ENCODE measurements at regions not wholly inside any gene's neighbourhood (a gene's known extent, or its start where the extent isn't known, plus 50 kb on each side); places are given as distances from the start of the nearest gene placed in this dataset.

DNA sequence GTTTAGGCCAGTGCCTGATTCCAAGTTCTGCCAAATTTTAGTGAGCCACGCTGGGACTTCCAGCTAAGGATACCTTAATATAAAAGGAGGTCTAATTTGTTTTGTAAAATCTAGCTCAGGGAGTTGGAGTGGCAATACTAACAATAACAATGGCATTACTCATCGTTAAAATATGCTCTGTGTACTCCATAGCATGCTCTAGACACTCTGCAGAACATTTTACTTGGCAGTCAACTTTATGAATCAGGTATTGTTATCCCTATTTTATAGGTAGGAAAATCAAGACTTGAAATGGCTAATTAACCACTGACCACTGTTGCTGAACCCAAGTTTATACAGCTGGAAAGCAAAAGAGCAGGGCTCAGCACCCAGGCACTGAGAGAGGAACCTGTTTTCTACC is 485.0 kb upstream of the KIRREL3 start:
- no peak for DNase-seq (ENCODE audit: low spot score)

DNA sequence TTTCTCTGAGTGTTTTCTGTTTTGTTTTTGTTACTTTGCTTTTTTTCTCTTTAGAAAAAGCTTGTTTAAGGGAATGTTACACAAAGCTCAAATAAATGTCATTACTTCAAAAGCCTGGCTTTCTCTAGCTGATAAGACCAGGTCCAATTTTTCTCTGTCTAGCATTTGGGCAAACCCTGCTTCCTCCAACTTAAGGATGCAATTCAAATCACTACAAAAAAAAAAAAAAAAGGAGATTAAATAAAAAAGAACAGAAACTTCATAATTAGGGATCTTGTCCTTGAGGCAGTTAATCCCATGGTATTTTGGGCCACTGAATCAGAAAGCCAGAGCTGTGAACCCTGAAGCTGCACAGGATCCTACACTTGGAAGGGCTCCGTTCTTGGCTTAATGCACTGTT is 480.8 kb upstream of the KIRREL3 start:
- no peak for DNase-seq (ENCODE audit: low spot score)

DNA sequence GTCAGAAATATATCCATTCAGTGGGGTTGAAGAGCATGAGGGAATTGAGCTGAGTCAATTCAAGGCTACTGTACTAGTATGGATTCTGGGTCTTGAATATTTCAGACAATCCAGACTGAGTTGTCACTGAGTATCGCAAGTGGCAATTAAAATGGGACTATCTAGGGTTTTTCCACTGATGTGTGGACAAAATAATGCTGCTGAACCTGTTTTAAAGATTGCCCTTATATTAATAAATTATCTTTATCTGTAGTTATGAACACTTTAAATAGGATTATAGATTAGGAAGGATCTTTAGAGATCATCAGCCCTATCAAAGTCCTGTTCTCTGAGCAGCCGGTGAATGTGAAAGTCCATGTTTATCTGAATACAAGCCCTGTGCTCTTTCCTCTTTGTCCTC is 478.3 kb upstream of the KIRREL3 start:
- no peak for DNase-seq (ENCODE audit: low spot score)

DNA sequence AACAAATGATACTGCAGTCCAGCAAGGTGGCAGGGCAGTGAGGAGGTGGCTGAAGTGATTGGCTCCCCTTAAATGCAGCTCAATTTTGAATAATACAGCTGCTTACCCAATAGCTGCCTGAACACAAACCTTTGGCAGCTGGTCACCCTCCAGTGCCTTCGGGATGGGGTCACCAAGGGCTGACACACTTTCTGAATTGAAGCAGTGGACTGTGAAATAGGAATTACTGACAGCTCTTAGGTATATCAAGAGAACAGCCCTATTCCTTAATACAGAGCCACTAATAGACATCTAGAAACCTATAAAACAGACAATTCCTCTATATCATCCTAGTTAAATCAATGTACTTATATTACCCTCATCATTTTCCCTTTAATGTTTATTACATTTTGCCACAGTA is 474.2 kb upstream of the KIRREL3 start:
- no peak for DNase-seq (ENCODE audit: low spot score)

DNA sequence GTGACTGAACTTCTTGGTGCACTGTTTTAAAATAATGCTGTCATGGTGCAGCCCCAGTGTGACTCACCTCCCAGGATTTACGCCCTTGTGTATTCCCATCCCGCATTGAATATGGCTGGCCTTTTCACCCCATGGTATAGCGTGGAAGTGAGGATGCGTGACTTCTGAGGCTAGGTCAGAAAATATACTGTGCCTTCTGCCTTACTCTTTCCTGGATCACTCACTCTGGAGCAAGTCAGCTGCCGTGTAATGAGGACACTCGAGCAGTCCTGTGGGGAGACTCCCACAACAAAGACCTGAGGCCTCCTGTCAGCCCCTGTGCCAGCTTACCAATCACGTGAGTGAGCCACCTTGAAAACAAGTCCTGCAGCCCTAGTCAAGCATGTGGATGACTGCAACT is 471.9 kb upstream of the KIRREL3 start:
- DNase-seq (ENCODE audit: low spot score) = no peak

DNA sequence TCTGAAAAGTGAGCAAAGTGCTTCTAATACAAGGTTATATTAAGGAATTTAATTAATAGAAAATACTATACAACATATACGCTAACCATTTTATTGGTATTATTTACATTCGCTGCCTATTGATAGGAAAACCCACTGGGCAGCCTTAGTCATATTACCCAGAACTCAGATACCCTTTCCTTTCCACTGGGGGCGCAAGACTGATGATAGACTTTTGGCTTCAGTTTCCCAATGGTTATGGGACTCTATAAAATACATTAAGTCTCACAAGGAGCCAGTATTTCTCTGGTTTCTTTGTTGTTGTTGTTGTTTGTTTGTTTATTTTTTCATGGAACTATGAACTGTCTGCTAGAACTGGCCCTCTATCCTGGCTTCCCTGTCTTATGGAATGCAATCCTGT is 471.1 kb upstream of the KIRREL3 start:
- no peak for DNase-seq (ENCODE audit: low spot score)

DNA sequence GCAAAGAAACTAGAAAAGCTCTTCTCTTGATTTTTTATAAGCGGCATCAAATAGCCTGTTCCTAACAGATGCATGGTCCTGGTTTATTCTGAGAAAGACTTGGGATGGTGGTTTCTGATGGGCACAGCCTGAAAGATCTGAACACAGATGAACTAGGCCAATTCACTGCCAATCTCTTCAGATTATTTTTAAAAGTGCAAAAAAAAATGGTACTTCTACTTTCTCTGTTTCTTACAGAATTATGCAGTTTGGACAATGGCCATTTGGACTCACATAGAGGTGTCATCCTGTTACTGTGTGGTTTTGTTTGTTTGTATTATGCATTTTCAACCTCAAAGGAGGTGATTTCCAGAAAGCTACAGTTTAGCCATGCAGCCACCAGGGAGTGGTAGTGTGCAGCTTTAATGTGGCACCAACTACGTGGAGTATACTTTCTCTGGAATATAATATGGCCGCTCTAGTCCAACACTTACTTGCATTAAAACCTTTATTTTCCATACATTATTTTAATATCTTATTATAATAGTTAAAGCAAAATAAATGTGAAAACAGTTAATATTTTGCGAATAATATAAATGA is 469.8 kb upstream of the KIRREL3 start:
- DNase-seq (ENCODE audit: low spot score) = peak; percentile 24

DNA sequence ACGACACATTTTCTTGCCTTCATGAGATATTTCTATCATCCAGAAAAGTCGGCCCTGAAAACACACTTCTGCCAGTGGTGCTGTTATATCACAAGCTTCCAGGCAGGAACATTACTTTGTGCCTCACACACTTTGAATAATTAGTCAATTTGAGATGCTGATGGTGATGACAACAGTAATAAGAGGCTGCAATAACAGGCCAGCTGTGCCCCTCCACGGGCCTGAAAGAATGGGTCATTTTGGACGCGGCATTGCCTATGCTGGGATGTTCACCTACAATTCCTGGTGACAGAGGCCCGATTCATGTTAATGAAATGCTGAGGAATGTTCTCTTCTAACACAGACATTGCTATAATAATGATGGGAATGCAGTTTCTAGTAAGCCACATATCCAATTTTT is 463.8 kb upstream of the KIRREL3 start:
- no peak for DNase-seq (ENCODE audit: low spot score)

DNA sequence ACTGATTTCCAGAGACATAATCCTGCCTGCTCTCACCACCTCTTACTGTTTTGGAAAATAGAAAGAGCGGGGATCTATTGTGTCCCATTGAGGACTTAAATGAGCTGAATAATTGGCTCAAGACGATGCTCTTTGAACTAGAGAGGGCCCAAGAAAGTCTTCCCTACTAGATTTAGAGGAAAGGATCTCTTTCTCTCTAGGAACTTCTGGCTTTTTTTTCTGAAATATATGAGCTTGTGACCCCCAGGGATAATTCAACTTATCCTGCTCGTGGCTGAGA is 461.4 kb upstream of the KIRREL3 start:
- DNase-seq (ENCODE audit: low spot score) = no peak

DNA sequence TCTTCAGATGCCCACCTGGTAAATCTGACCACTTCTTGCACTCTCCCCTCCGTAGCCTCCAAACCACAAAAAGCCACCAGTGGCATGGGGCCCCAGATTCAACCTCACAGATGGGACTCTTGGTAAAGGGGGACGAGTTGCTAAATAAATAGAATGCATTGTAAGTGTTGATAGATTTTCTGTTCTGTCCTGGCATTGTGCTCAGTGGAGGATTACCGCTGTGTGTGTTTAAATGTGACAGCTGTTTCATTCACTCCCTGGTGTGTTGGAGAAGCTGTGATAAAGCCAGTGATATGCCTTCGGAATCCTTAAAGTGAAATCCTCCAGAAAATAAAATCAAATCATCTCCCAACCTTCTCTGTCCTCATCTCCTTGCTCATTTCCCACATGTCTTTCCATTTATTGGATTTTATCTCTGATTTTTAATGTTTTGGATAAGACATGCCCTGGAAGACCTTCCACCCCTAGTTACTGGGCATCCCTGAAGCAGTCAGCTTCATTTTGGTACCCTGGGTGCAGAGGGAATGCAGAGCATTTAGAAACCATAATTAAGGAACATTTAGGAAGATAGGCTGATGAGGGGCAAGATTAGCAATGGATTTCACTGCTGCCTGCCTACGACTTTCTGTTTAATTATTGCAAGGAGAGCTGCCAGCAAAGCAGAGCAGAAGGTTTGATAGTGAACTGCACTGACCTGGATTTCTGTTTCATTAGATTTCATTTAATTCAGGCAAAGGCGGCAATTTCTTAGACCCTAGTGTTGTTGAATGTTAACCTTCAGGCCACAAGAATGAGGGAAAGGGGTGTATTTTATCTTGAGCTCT is 460.9 kb upstream of the KIRREL3 start:
- no peak for DNase-seq (ENCODE audit: low spot score)

DNA sequence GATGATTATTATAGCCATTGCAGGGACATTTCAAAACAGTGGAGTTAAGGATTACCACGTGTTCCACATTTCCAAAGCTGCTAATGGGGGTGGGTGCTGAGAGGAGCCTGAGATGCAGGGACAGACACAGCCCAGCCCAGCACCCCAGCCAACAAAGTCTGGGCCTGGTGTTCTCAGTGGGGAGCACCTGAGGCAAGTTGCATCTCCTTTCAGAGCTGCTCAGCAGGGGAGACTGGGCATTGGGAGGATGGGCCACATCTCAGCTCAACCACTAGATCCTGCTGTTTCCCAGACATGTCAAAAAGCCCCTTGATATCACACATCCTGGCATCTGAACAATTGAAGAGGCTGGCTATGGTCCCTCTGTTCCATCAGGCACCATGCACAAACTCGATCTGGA is 458.0 kb upstream of the KIRREL3 start:
- no peak for DNase-seq (ENCODE audit: low spot score)

DNA sequence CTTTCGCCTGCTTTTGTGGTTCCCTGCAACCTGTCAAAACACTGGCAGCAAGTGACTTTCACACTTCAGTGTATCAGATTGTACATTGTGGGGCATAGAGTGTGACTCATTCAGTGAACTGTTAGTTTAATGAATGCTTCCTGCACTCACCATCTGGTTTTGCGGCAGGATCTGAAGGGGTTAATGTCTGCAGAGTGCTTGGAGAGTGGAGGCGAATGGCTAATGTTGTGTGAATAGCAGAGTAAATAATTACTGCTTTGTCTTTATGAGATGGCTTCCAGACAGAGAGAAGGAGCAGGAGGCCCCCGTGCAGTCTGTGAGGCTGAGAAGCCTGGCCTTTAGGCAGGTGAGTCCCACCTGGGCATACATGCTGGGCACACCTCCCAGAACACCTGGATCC is 454.3 kb upstream of the KIRREL3 start:
- peak; percentile 14 for DNase-seq (ENCODE audit: low spot score)

DNA sequence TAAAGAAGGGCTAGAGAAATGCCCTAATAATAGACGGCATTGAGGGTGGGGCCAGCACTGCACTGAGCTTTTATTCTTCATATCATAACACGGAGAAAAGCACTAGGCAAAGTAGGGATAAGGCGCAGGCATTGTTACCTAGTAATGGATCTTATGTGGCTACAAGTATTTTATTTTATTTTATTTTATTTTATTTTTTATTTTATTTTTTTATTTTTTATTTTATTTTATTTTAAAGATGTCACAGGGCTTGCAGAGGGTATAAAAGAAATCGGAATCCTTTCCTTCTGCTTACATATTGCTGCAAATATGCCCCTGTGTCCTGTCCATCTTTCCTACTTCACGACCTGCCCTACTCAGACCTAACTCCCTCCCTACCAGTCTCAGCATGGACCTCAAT is 452.0 kb upstream of the KIRREL3 start:
- no peak for DNase-seq (ENCODE audit: low spot score)

DNA sequence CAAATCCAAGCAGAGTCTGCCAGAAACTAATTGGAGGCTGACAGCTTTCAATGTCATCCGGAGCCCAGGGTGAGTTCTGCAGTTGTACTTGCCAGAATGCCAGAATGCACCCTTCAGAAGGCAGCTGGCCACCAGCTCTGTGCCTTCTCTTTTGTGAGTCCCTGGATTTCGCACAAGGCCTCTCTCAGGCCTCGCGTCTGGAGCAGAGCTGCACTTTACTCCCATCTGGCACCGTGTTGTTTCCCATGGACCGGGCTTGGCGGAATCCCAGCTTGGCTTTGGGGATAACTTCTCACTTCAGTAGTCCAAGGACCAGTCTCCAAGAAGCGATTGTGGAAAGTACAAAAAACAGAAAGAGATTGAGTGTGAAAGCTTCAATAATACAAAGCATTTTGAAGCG is 451.3 kb upstream of the KIRREL3 start:
- no peak for DNase-seq (ENCODE audit: low spot score)

DNA sequence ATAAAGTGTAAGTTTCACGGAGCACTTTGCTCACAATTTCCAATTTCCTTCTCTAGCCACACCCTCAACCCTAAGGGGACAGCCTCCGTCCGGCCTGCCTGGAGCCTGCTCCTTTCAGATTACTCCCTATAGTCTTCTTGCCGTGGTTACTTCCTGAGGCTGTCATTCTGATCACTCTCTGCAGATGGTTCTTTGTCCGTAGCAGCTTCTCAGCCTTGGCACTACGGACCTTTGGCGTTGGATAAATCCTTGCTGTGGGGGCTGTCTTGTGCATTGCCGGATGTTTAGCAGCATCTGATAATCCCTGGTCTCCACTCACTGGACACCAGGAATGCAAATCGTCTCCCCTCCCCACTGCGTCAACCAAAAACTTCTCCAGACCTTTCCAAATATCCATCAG is 447.5 kb upstream of the KIRREL3 start:
- DNase-seq (ENCODE audit: low spot score) = no peak

DNA sequence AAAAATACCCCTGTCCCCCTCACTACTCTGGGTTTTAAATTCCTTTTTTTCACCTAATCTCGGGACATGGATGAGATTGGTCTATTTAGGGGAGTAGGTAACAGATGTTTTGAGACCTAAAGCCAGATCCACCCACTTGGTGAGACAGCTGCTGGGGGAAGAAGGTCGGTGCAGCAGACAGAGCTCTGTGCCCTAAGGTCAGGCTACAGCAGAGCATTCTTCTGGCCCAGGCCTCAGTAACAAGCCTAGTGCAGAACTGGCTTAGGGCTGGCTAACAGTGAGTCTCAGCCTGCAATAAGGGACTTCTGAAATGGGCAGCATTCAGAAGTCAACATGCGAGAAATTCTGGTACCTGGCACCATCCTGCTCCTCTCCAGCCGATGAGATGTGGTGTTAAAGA is 444.9 kb upstream of the KIRREL3 start:
- DNase-seq (ENCODE audit: low spot score) = no peak

DNA sequence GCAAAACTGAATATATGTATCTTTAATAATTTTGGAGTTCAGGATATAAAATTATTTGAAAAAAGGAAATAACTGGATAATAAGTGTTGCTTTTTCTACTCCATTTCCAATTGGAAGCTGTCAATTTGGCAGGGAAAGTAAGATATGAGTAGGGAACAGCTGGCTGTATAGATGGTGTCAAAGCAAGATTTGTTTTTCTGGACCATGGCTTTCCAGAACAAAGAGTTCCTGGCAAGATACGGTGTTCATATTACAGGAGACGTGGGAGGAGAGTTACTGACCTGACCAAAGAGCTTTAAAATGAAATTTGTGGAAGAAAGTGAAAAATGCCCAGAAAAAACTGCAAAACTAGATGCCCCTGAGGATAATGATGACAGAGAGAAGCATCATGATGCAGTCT is 442.7 kb upstream of the KIRREL3 start:
- no peak for DNase-seq (ENCODE audit: low spot score)

DNA sequence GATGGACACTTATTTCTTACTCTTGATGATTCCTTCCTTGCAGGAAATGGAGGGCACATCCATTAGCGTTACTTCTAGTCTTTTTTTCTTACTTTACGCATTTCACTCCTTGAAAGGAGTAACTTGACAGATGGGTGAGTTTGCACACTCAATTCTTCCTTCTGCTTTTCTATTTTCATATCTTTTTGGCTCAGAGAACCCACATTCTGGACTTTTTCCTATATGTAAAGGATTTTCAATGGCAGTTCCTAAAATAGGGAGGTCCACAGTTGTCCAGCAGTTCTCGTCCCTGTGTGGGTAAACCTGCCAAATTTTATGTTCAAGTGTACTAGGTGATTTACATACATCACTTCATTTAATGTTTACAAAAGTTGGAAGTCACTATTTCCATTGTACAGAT is 440.0 kb upstream of the KIRREL3 start:
- DNase-seq (ENCODE audit: low spot score) = no peak

DNA sequence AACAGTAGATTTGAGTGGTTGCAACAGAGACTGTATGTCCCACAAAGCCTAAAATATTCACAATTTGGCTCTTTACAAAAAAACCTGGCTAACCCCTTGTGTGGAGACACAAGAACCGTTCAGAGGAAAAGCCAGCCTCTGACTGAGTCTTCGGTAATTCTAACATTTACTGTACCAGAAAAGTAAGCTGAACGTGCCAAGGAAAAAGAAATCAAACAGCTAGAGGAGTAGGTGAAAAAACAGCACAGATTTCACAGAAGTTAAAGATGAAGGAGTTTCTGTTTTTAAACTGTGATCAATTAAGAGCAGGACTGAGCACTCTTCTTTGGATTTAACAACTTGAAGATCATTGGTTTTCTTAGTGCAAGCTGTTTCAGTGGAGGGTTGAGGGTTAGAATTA is 424.7 kb upstream of the KIRREL3 start:
- DNase-seq (ENCODE audit: low spot score) = no peak

DNA sequence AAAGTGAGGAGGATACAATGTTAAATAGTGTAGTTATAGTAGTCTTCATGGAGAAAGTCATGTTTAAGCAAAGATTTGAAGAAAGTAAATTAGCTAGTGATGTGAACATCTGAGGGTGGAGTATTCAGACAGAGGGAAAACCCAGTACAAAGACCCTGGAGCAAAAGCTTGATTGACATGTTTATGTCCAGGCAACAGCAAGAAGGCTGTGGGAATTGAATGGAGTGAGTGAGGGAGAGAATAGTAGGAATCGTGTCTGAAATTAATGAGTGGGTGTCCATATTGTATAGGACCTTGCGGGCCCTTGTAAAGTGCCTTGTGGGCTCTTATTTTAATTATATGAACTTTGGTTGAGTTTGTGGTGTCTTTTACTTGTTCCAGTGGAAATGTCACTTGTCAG is 424.1 kb upstream of the KIRREL3 start:
- DNase-seq (ENCODE audit: low spot score) = no peak

DNA sequence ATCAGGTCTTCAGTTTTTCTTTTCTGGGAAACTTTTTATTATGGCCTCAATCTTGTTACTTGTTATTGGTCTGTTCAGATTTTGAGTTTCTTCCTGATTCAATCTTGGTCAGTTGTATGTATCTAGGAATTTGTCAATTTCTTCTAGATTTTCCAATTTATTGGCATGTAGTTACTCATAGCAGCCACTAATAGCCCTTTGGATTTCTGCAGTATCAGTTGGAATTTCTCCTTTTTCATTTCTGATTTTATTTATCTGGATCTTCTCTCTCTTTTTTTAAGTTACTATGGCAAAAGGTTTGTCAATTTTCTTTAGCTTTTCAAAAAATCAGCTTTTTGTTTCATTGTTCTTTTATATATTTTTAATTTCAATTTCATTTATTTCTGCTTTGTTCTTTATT is 419.6 kb upstream of the KIRREL3 start:
- DNase-seq (ENCODE audit: low spot score) = no peak

DNA sequence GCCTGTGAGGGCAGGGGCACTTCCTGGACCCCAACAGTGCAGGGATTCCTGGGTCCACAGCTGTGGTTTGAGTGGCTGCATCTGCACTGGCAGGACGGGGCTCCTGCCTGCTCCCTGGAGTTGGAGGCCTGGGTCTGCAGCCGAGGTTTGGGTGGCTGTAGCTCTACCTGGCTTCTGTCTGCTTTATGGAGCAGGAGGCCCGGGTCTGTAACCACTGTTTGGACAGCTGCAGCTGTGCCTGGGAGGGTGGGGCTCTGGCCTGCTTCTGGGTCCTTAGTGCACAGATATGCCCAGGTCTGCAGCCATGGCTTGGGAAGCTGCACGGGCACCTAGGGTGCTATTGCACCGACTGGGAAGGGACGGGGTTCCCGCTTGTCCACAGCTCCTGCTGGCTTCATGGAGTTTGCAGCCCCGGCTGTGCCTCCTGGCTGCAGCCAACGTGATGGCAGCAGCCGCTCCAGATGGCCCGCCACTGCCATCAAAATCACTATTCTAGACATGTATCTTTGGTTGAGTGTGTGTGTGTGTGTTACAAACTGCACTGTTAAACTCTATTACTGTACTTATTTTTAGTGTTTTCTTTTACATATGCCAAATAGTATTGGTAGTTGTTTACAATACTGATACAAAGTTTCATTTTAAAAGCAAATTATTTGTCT is 412.3 kb upstream of the KIRREL3 start:
- no peak for DNase-seq (ENCODE audit: low spot score)

DNA sequence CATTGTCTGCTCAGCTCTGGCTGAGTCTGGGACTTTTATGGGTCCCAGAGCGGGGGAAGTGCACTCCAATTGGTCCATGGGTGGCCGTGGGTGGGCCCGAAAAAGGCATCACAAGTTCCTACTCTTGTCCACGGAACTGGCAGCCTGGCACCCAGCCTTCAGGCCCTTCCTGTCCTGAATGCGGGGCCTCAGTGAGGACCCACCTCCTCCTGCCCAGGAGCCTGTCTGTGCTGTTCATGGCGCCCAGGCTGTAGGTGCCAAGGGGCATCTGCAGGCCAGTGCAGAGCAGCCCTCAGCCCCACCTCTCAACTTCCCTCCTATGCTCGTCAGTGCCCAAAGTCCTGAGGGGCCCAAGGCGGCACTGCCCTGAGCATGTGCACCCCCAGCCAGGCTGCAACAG is 411.7 kb upstream of the KIRREL3 start:
- no peak for DNase-seq (ENCODE audit: low spot score)

DNA sequence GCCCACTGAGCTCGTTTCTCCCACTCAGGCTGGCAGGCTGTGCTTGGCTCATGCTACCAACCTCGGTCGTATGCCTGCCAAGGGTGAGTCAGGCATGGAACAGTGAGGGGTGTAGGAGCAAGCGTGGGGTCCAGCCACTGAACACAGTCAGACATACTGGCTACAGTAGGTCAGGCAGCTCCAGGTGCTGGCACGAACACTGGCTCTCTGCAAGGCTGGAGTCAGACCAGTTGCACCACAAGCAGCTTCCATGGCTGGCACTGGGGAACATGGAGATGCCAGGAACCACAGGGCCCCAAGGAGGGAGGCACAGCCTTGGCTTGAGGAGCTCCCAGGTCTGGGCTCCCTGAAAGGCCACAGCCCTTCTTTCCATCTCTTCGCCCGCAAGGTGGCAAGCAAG is 410.7 kb upstream of the KIRREL3 start:
- DNase-seq (ENCODE audit: low spot score) = no peak
